ENCODE measurements at regions not wholly inside any gene's neighbourhood (a gene's known extent, or its start where the extent isn't known, plus 50 kb on each side); places are given as distances from the start of the nearest gene placed in this dataset.
"Not testable (repeated sequence)": the region's sequence is repeated elsewhere in the genome, so short reads cannot be mapped to it uniquely, and the experiment has no call there.

DNA sequence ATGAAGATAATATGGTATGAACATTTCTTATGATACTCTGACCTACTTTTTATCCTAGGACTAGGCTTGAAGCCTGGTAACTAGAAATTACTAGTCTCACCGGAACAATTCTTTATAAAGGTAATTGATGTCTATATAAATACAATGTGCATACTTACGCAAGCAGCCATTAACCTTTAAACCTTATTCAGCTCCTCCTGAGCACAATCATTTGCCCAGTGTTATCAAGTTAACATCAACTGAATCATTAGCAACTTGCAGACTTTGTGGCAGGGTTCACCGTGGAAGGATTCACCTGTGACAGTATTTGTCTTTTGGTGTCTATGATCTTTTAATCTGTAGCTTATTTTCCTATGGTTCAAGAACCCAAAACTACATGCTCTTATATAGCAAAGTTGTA lies 508.6 kb upstream of the KLHL1 start:
- DNase-seq = no peak

DNA sequence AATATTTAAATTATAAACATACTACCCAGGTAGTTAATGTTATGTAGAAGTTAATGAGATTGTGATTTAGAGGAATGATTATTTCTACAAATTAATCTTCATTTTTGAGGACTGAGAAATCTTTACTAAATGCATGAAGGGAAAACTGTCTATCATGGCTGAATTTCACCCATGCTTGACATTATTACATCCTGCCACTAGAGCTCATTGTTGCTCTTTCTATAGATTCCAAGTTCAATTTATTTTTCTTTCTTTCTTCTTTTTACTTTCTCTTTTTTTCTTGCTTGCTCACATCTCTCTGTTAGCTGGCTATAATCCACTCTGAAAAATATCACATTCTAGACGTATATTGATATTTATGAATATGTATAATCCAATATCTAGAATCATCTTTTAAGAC lies 505.0 kb upstream of the KLHL1 start:
- DNase-seq = no peak

DNA sequence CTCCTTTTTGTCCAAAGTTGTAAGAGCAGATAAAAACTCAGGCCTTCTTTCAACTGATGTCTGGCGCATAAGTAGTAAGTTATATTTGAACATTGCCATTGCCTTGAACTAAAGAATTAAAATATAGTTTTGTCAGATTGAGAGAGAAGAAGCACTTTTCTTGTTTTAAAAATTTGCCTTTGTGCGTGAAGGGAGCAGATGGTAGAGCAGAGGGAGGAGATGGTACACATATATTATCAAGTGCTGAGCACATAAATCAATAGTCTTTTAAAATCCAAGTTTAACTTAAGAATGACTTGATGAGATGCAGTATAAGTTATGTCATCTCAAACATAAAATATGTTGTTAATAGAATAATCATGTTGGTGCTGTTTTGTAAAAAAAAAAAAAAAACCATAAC lies 504.6 kb upstream of the KLHL1 start:
- DNase-seq = no peak

DNA sequence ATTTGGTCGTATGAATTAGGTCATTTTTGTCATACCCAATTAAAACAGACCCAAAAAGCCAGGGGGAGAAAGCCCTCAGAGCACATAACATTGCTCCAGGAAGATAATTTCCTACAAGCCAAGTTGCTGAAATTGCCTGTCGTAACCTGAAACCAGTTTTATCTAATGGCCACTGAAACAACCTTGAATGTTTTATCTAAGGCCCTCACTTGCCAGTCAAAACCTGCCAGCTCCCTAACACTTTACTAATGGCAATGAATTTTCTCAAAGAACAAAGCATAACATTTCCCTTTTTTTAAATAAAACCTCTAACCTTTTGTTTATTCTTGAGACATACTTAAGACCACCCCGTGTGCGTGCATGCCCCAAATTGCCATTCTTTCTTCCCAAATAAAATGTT lies 496.2 kb upstream of the KLHL1 start:
- DNase-seq = no peak

DNA sequence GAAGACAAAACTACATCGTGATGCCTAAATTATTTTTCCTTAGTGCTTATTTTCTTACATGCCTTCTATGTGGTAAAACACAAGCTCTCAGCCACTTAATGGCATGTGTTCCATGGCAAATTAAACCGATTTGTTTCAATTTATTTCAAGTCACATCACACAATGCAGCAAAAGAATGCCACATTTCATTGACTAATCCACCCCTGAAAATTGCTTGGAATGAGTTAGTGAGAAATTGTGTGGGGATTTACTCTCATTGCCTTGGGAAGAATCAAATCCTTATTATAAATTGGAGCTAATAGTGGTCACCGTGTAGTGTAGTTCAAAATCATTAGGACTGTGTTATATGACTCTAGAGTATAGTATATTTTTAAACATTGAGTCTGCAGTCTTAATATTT lies 485.5 kb upstream of the KLHL1 start:
- no peak for DNase-seq

DNA sequence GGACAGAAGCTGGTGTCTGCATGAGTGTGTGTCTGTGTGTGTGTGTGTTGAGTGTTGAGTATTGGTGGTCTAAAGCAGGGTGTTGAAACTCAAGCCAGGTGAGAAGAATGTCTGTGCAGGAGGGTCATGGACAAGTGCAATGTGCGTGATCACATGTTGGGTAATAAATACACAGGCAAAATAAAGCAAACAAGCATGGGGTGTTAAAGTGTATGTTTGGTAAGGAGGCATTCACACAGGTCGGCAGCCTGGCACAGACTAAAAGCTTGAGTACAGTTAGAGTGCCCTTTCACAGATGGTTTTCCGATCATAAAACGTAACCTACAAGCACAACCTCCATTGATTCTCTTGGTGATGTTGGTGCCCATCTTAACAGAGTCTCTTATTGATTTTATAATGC lies 476.9 kb upstream of the KLHL1 start:
- no peak for DNase-seq

DNA sequence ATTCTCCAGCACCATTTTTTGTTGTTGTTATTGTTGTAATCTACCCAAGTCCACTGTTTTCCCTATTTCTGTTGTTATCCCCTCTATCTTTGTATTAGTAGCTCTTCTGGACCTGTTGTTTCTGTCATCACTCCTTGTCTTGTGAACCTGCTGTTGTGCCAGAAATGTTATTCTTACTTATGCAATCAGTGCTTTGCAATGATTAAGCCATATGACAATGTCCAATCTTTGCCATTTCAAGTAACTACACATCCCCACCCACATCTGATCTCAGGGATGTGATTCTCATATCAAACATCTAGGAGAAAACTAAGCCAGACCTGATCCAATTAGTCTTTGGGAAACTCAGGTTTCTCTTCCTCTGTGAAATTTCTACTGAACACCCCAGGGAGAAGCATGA lies 472.6 kb upstream of the KLHL1 start:
- DNase-seq = no peak

DNA sequence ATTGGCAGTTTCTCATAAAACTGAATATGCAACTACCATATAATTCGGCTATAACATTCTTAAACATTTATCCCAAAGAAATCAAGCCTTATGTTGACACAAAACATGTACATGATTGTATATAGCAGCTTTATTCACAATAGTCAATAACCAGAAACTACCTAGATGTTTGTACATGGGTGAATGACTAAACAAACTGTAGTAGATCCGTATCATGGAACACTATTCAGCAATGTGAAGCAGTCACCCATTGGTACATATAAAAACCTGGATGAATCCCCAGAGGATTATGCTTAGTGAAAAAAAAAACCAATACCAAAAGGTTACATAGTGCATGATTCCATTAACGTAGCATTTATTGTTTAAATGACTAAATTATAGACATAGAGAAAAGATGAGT lies 471.7 kb upstream of the KLHL1 start:
- no peak for DNase-seq

DNA sequence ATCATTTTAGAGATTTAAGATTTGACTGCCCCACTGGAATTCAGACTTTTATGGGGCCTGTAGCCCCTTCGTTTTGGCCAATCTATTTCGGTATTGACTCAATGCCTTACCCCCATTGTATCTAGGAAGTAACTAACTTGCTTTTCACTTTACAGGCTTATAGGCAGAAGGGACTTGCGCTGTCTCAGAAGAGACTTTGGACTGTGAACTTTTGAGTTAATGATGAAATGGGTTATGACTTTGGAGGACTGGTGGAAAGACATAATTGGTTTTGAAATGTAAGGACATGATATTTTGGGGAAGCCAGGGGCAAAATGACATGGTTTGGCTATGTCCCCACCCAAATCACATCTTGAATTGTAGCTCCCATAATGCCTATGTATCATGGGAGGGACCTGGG lies 463.0 kb upstream of the KLHL1 start:
- no peak for DNase-seq

DNA sequence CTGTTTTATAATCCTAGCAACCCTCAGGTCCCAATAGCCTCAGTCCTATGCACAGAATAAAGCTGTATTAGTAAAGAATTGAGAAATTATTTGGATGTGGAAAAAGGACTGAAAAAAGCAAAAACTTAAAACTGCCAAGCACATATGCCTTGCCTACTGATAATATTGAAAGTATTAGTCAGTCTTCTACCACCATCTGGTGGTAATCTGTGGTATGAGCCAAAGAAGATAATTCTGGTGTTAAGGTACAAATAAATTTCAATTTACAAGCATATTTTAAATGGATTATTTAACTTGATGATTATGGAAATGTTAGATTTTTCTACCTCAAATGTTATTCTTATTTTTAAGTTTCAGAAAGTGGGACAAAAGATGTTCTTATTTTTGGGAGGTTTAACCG lies 460.3 kb upstream of the KLHL1 start:
- peak; percentile 64 for DNase-seq

DNA sequence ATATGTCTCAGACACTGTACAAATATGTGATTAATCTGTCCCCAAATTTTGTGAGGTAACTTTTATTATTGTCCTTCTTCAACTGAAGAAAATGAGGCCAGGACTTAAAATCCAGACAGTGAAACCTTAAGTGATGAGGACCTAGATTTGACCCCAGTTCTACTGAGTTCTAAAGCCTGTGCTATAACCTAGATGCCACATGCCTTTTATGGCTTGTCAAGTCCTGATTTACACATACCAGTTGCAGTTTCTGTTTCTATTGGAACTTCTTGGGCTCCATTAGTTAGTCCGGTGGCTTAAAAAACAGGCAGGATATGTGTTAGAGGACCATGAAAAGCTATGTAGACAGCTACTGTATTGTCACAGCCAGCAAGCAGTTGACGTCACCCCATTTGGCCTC lies 436.5 kb upstream of the KLHL1 start:
- DNase-seq = no peak

DNA sequence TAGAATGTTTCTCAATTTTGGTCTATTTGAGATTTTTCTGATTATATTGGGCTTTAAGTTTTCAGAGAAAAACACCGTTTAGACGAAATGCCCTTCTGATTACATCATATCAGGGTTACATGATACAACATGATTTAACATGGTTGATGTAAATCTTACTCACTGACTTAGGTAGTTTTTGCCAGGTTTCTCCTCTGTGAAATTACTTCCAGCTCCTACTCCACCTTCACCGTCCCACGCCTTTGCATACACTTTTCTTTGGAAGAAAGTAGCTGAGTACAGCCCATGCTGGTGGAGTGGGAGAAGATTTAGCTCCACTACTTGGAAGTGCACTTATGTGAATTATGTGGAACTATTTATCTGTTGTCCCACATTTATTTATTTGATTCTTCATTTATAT lies 433.2 kb upstream of the KLHL1 start:
- DNase-seq = no peak

DNA sequence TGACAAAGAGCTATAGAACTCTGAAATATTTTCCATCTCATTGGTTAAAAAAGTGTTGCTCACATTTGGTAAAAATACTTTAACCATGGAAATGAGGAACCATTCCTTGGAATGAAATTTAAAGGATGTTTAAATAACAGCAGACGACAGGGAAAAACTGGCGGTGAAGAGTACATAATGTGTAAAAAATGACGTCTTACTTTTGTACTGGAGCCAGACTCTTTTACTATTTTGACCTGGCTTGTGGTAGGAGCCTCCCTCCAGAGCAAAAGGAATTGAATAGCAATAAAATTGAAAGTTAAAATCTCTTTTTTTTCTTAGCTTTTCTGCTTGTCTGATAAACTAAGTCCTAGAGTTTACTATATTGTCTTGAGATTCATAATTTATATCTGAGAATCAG lies 426.2 kb upstream of the KLHL1 start:
- no peak for DNase-seq

DNA sequence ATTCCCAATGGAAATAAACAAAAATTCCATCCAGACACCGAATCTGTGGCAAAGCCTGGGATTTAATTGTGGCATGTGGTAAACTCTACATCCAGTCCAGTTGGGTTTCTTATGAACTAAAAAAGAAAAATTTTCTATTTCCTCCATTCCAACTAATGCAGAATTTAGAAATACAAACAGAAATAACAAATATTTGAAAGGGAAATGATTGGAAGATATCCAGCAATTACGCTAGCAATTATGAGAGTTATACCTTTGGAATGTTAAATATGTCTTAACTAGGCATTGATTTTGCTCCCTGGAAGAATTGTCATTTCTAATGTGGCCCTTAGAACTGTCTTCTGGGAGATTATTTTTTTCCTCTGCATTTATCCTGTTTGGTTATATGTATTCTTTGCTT lies 421.4 kb upstream of the KLHL1 start:
- no peak for DNase-seq

DNA sequence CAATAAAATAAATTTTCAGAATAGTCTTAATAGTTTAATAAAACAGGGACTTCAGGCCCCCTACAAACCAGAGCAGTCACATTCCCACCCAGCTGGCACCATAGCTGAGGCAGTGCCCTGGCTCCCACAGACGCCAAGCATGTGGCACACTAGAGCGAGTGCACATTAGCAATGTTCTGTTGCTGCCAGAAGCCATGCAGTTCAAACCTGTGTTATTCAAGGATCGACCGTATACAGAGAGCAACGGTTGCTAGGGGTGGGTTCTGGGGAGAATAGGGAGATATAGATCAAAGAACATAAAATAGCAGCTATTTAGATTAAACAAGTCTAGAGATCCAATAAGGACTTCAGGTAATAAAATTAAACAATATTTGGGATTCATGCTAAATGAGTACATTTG lies 419.3 kb upstream of the KLHL1 start:
- no peak for DNase-seq

DNA sequence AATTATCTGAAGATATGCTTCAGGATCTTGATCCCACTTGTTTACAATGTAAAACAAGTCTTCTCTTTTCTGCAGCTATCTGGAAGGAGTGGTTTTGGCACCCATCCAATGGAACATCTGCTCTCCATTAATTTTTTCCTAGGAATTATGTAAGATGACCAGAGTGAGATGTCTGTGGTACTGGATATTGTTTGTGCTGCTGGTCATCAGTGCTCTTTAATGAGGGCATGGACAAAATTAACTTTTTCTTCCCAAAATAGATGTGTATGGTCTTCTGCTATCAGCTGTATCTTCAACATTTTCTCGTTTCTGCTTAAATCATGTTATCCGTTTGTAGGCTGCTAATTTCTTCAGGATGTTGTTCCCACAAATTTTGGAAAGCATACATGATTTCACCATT lies 415.4 kb upstream of the KLHL1 start:
- DNase-seq = no peak

DNA sequence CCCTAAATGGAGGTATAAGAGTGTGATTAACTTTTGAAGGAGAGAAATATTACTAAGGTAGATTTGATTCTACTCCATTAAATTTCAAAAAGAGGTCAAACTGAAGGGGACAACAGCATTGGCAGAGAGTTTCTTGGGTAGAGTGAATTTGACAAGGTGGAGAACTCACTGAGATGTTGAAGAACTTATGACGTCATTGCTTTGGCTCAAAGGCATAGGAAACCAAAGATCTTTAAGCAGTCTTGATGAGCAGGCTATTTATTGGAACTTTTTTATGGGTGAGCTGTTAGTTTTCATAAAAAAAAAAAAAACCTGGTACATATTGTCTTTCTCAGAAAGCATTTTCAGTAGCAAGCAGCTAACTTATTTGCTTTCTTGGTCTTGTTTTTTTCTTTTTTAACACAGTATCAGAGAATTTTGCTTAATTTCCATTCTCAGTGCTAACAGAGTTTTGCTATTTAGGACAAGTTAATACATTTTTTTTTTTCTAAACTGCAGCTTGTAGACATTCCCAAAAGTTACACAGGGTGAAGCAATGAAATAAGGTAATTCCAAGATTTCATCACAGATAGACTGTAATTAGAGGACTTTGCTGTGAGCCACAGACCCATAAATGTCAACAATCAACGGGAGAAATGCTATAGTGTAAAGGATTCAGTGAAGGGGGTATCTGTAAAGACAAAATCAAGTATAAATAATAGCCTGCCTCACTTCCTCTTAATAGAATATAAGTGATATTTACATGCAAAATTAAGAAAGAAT lies 412.2 kb upstream of the KLHL1 start:
- DNase-seq = no peak

DNA sequence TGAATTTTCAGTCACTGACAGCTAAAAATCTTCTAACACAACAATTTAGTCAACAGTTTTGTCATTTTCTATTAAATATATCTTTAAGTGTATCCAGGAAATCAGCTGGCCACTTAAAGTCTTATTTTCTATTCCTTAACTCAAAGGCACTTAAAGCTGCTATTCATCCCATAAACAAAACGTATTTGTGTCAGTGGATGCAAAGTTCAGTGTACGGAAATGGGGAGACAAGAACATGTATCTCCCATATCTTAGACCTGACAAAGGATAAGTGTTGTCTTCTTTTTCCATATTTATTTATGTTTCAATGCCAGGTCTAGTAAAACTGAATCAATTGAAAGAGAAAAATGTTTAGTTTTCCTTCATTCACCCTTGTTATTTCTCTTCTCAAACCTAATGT lies 409.8 kb upstream of the KLHL1 start:
- DNase-seq = no peak

DNA sequence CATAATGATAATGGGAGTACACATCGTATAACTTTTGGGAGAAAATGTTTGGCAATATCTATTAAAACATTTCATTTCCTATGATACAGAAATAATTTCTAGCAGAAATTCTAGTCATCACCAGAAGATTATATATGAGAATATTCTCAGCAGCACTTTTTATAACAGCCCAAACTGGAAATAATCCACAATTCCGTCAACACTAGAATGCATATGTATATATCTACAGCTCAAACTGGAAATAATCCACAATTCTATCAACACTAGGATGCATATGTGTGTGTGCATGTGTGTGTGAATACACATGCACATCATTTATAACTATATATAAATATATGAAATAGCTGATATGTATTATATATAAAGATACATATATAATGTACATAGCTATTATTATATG lies 408.0 kb upstream of the KLHL1 start:
- no peak for DNase-seq

DNA sequence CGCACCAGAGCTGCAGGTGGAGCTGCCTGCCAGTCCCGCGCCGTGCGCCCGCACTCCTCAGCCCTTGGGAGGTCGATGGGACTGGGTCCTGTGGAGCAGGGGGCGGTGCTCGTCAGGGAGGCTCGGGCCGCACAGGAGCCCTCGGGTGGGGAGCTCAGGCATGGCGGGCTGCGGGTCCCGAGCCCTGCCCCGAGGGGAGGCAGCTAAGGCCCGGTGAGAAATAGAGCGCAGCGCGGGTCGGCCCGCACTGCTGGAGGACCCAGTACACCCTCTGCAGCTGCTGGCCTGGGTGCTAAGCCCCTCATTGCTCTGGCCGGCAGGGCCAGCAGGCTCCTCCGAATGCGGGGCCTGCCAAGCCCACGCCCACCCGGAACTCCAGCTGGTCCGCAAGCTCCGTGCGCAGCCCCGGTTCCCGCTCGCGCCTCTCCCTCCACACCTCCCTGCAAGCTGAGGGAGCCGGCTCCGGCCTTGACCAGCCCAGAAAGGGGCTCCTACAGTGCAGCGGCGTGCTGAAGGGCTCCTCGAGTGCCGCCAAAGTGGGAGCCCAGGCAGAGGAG lies 403.7 kb upstream of the KLHL1 start:
- DNase-seq = not testable (repeated sequence)

DNA sequence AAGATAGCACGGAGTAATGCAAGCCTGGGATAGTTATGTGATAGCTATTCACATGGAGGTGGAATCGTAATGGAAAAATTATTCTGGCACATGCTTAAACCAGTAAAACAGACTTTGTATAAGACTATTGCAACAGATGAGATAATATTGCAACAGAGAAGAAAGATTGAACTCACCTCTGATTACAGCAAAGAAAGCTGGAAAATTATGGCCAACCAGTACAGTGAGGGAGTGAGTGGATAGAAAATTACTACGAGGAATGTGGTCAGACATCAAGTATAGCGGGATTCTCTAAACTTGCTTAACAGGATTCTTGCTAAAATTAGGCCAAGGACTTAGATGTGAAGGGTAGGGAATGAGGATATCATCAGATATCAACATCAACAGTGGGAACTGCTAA lies 397.6 kb upstream of the KLHL1 start:
- DNase-seq = no peak

DNA sequence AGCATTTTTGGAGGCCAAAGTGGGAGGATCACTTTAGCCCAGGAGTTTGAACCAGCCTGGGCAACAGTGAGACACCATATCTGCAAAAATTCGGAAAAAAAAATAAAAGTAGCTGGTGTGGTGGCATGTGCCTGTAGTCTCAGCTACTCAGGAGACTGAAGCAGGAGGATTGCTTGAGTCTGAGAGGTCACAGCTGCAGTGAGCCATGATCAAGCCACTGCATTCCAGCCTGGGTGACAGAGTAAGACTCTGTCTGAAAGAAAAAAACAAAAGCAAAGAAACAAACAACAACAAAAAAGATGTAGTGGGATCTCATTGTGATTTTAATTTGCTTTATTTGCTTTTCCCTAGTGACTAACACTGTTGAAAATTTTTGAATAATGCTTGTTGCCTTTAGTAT lies 394.7 kb upstream of the KLHL1 start:
- no peak for DNase-seq

DNA sequence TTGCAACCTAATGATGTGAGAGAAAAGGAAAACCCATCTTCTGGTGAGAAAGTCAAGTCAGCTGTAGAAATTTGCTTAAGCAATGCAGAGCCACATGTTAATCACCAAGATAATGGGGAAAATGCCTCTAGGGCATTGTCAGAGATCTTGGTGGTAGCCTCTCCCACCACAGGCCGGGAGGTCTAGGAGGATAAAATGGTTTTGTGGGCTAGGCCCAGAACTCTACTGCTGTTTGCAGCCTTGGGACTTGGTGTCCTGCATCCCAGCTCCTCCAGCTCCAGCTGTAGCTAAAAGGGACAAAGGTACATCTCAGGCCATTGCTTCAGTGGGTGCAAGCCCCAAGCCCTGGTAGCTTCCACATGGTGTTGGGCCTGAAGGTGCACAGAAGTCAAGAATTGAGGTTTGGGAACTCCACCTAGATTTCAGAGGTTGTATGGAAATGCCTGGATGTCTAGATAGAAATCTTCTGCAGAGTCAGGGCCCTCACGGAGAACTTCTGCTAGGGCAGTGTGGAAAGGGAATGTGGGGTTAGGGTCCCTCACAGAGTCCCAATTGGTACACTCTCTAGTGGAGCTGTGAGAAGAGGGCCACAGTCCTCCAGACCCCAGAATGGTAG lies 382.2 kb upstream of the KLHL1 start:
- DNase-seq = no peak

DNA sequence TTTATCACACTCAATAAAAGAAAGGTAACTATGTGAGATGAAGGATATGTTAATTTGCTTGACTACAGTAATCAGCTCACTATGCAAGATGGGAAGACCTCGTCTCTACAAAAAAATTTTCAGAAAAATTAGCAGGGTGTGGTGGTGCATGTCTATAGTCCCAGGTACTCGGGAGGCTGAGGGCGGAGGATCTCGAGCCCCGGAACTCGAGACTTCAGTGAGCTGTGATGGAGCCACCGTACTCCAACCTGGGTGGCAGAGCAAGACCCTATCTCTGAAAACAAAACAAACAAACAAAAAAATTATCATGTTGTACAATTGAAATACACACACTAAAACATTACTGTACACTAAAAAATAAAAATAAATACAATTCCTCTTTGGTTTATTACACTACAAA lies 376.7 kb upstream of the KLHL1 start:
- no peak for DNase-seq

Data from NCI-H1436 (cell line).